ENCODE measurements at regions not wholly inside any gene's neighbourhood (a gene's known extent, or its start where the extent isn't known, plus 50 kb on each side); places are given as distances from the start of the nearest gene placed in this dataset.

GRCh38 chr5:3220638-3221288 is 374.9 kb upstream of the IRX1 start:
- no peak for FAIRE-seq

DNA sequence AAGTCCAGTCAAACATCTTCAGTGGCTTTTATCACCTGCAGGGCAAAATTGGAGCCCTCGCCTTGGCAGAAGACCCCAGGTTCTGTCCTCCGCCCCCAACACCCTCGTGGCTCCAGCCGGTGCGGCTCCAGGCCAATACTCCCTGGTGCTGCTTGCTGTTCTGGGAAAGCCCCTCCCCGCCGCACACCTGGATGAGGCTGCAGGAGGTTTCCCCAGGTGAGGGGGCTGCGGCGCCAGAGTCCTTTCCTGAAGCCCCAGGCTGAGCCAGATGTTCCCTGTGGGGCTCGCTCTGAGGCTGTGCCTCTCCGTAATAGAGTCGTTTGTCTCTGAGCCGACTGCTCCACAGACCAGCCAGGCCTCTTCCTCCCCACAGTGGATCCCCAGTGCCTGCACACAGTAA is 375.4 kb upstream of the IRX1 start:
- no peak for FAIRE-seq

GRCh38 chr5:3218916-3219650 is 376.5 kb upstream of the IRX1 start:
- no peak for FAIRE-seq

DNA sequence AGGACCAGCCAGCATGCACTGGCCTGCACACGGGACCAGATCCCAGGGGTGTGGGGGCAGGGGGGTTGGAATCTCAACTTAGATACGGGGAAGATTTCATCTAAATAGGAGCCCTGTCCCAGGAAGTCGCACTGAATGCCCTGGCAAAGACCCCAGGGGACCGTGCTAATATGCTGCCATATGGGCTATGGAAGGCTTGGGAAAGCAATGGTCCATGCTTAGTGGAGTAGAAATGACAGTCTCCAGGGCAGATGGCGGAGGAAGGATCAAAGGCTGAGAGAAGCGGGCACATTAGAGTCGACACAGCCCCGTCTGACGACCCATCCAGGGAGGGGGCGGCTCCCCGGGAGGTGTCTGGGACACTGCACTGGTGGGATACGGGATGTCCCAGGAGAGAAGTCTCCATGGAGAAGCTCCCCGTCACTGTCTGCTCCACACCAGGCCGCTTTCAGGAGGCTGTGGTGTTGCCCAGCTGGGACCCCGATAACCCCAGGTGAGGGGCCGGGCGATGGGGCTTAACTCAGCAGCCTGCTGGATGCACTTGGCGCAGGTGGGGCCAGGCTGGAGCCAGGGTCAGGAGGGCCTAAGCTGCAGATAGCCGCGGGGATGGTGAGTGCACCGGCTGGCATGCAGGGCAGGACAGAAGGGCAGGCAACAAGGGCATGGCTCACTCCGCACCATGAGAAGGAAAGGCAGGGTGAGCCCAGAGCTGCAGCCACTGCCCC is 377.7 kb upstream of the IRX1 start:
- no peak for FAIRE-seq

DNA sequence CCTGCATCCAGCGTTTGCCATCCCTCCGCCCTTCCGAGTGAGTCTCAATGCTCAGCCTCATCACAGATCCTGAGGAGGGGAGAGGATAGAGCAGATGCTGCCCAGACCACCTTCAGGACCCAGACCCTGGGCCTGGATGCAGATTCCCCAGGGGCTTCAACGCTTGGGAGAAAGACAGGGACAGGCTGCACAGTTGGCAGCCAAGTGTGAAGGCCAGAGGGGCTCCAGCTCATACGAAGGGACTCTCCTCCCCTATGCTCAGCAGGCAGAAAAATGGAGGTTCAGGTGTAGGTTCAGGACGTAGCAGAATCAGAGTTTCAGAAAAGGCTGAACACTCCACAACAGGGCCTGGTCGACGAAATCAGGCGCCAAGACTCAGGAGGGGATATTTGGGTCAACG is 378.5 kb upstream of the IRX1 start:
- FAIRE-seq: no peak

DNA sequence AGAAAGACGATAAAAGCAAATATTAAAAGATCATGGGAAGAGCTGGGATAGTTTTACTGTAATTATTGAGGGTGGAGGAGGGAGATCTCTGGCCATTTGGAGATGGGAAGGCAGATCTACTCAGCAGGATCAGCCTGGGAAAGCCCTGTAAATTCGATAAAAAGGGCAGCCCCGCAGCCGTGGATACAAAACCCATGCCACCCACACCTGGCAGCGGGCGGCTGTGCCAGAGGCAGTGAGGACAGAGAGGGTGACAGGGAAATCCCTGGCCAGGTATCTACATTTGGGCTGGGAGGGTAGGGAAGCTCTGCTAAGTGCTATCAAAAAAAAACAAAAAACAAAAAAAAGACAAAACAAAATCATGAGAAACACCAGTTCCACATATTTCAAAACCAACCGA is 379.2 kb upstream of the IRX1 start:
- no peak for FAIRE-seq

GRCh38 chr5:3214838-3215374 is 380.7 kb upstream of the IRX1 start:
- no peak for FAIRE-seq

DNA sequence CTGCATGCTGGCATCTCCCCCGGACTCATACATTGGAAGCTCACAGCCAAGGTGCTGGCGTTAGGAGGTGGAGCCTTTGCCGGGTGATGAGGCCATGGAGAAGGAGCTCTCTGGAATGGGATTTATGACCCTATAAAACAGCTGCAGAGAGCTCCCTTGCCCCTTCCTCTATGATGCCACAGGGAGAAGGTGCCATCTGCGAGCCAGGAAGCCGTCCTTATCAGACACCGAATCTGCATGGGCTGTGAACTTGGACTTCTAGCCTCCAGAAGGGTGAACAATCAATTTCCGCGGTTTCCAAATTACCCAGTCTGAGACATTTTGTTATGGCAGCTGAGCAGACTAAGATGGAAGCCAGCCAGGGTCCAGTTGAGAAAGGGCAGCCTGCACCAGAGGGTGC is 381.2 kb upstream of the IRX1 start:
- no peak for FAIRE-seq

GRCh38 chr5:3212869-3213268 is 382.8 kb upstream of the IRX1 start:
- FAIRE-seq: no peak

DNA sequence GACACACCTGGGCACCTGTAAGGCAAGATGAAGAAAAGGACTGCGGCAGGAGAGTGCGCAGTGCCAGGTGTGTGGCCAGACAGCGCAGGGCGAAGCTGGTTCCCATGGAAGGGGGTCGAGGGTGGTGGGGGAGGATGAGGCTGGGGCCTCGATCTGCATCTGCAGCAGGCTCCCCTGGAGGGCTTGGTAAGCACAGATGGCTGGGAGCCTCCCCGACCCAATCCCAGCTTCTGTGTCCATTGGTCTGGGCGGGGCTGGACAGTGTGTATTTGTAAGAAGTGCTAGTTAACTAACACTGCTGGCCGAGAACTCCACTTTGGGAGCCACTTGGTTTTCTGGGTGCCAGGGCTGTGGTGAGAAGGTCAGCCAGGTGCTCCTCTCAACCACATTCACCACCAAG is 385.1 kb upstream of the IRX1 start:
- no peak for FAIRE-seq

DNA sequence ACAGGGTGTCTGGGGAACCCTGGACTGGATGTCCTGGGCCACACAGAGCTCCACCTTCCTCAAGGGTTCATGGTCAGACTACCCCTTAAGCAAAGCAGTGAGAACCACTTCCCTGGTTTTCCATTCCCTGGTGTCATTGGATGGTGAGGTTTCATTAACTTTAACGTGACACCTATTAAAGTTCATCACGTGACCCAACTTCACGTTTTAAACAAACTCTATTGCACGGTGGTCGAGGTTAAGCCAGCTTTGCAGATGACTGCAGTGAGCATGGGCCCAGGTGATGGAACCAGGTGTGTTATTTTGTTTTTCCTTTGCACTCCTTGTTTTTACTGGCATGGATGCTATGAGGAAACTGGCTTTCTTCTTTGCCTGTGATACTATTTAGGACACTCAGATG is 385.7 kb upstream of the IRX1 start:
- FAIRE-seq: no peak

GRCh38 chr5:3202570-3202969 is 393.1 kb upstream of the IRX1 start:
- no peak for FAIRE-seq

GRCh38 chr5:3201941-3202340 is 393.7 kb upstream of the IRX1 start:
- FAIRE-seq: no peak

DNA sequence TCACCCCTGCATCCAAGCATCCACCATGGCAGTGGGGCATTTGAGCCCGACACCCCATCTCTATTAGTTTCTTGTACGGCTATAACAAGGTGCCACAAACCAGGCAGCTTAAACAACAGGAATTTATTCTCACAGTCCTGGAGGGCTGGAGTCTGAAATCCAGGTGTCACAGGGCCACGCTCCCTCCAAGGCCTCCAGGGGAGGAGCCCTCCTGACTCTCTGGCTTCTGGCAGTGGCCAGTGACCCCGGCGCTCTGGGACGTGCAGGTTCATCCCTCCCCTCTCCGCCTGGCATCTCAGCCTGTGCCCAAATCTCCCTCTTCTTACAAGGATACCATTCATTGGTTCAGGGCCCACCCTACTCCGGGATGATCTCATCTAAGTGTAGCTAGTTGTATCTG is 394.5 kb upstream of the IRX1 start:
- no peak for FAIRE-seq

DNA sequence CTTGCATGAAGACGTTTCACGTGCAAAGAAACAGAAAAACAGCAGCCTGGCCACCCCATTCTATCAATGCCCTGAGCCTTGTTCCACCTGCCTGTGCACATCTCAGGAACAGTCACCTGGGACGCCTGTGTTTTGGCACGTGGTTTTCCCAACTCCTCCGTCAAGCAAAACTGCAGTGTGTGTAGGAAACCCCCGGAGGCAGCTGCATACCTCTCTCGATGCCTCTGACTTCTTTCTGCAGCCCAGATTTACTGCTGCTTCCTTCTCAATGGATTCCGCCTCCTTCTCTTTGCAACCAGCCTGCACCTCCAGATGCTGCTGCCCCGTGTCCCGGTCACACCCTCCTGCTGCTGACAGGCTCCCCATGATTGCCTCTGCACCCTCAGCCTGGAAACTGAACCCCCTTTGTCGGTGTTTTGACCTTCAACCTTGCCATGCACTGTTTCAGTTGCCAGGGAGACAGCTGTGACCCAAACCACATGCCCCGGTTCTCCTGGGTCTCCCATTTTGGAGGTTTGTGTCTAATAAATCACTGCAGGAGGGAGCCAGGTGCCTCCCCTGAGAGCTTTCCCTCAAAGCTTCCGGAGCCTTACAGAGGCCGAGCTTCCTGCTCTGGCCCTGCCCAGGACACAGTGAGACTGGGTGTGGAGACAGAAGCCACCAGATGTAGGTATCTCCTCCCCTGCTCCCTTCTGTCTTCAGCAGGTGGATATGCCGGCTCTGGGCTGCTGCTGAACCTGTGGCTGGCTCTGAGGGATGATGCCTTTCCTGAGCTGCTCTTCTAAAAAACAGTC is 395.5 kb upstream of the IRX1 start:
- no peak for FAIRE-seq

- FAIRE-seq: no peak
Observed at GRCh38 chr5:3198074-3198449, 397.6 kb upstream of the IRX1 start.

DNA sequence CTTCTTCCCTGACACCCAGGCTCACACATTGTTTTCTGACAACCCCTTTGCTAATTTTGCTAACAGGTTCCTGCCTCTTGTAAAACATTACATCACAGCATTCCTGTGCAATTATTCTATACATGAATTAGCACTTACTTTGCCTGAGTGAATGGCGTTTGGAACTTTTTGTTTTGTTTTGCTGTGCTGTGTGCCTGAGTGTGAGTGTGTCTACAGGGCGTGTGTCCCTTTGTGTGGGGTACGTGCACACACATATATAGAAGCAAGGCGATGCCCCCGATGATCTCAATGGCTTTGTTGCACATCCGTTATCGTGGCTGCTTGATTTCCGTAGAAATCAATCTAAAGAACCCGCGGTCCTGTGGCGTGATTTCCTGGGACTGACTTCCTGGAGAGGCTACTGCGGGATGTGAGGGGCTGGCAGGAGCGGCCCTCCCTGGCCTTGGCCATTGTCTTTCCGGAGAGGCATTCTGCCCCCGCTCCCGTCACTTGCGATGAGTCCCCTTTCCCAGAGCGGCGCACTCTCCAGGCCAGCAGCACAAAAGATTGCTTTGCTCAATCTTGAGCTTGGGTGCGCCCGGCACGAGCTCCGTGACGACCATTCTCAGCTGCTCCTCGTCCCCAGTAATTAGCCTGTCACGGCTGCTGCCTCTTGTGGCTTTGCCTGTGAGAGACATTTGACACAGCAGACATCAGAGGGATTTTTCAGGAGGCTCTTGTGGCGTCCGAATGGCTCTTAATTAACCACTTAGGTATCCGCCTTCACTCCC is 398.1 kb upstream of the IRX1 start:
- no peak for FAIRE-seq

- no peak for FAIRE-seq
Observed at GRCh38 chr5:3195994-3196393, 399.6 kb upstream of the IRX1 start.

- no peak for FAIRE-seq
Observed at GRCh38 chr5:3194684-3195083, 400.9 kb upstream of the IRX1 start.

DNA sequence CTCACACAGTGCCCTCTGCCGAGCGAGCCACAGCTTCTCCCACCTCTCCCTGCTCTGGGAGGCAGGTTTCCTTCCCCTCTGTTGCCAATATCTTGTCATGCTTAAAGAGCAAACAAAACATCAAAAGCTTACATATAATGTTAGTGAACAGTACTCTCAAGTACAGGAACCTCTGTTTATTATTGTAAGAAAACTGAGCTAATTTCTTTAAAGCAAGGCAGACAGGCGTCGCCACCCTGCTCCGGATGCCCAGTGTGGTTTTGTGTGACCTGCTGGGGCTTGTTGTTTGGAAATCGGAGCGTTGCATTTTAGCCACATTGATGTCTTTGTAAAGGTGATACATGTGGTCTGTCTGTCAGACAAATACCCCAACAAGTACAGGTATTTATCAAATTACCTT is 401.4 kb upstream of the IRX1 start:
- FAIRE-seq: no peak

- no peak for FAIRE-seq
Observed at GRCh38 chr5:3191585-3191984, 404.0 kb upstream of the IRX1 start.

- no peak for FAIRE-seq
Observed at GRCh38 chr5:3190930-3191329, 404.7 kb upstream of the IRX1 start.

All from endometrium (tissue), 2 donors.